H9 (cell line): ENCODE measurements at regions not wholly inside any gene's neighbourhood (a gene's known extent, or its start where the extent isn't known, plus 50 kb on each side); places are given as distances from the start of the nearest gene placed in this dataset.

Experiments
- DNase-seq: peaks from one replicate; pipeline ENCODE4 v3.0.0-alpha.2; 2017
- H2AFZ ChIP-seq: one replicate; pipeline ENCODE4 v1.6.1; 2013; ENCODE audit warnings: mild to moderate bottlenecking, low read length, control low read depth, moderate library complexity
- H2AK5ac ChIP-seq: 2 replicates; pipeline ENCODE4 v1.6.1; 2013; ENCODE audit warnings: low read length, control low read depth, mixed read lengths; ENCODE audit not compliant: insufficient read length
- H2BK120ac ChIP-seq: one replicate; pipeline ENCODE4 v1.6.1; 2013; ENCODE audit warnings: low read depth, mild to moderate bottlenecking, low read length, control low read depth, inconsistent platforms; ENCODE audit not compliant: poor library complexity, severe bottlenecking
- H2BK12ac ChIP-seq: 2 replicates; pipeline ENCODE4 v1.6.1; 2013; ENCODE audit warnings: low read length, control low read depth, mixed read lengths, low read depth; ENCODE audit not compliant: insufficient read length
- H2BK15ac ChIP-seq: 2 replicates; pipeline ENCODE4 v1.6.1; 2013; ENCODE audit warnings: low read depth, low read length, control low read depth
- H2BK20ac ChIP-seq: one replicate; pipeline ENCODE4 v1.6.1; 2013; ENCODE audit warnings: low read depth, mild to moderate bottlenecking, low read length, control low read depth, inconsistent platforms; ENCODE audit not compliant: poor library complexity, severe bottlenecking
- H2BK5ac ChIP-seq: 2 replicates; pipeline ENCODE4 v1.6.1; 2013; ENCODE audit warnings: low read length, control low read depth, mixed read lengths; ENCODE audit not compliant: insufficient read length
- H3K14ac ChIP-seq: 2 replicates; pipeline ENCODE4 v1.6.1; 2013; ENCODE audit warnings: low read length, control low read depth; ENCODE audit not compliant: insufficient read depth
- H3K18ac ChIP-seq: 2 replicates; pipeline ENCODE4 v1.6.1; 2013; ENCODE audit warnings: low read depth, mild to moderate bottlenecking, mixed read lengths, low read length, control low read depth; ENCODE audit not compliant: insufficient read length
- H3K23ac ChIP-seq: 2 replicates; pipeline ENCODE4 v1.6.1; 2013; ENCODE audit warnings: low read length, control low read depth, mixed read lengths, low read depth; ENCODE audit not compliant: insufficient read length
- H3K23me2 ChIP-seq: 2 replicates; pipeline ENCODE4 v1.6.1; 2013; ENCODE audit warnings: low read depth, mild to moderate bottlenecking, mixed read lengths, low read length, control low read depth; ENCODE audit not compliant: insufficient read length, poor library complexity, severe bottlenecking
- H3K27ac ChIP-seq: 2 replicates; pipeline ENCODE4 v1.5.1; 2013; ENCODE audit warnings: low read length, control low read depth, mixed read lengths, low read depth; ENCODE audit not compliant: insufficient read length
- H3K27me3 ChIP-seq: 2 replicates; pipeline ENCODE4 v1.6.1; 2013; ENCODE audit warnings: low read length, control low read depth, inconsistent platforms; ENCODE audit not compliant: insufficient read depth
- H3K4ac ChIP-seq: 2 replicates; pipeline ENCODE4 v1.6.1; 2013; ENCODE audit warnings: low read depth, mild to moderate bottlenecking, control low read depth, inconsistent platforms, low read length, moderate library complexity
- H3K4me1 ChIP-seq: 2 replicates; pipeline ENCODE4 v1.6.1; 2013; ENCODE audit warnings: low read length, control low read depth, inconsistent platforms; ENCODE audit not compliant: insufficient read depth
- H3K4me2 ChIP-seq: 2 replicates; pipeline ENCODE4 v1.6.1; 2013; ENCODE audit warnings: low read length, control low read depth, mixed read lengths; ENCODE audit not compliant: insufficient read length, insufficient read depth
- H3K56ac ChIP-seq: 2 replicates; pipeline ENCODE4 v1.6.1; 2013; ENCODE audit warnings: low read depth, mild to moderate bottlenecking, mixed read lengths, low read length, control low read depth; ENCODE audit not compliant: insufficient read length
- H3K79me1 ChIP-seq: 2 replicates; pipeline ENCODE4 v1.6.1; 2013; ENCODE audit warnings: low read depth, mild to moderate bottlenecking, moderate library complexity, low read length, control low read depth, inconsistent platforms; ENCODE audit not compliant: insufficient read depth, poor library complexity, severe bottlenecking
- H3K79me2 ChIP-seq: 2 replicates; pipeline ENCODE4 v1.6.1; 2013; ENCODE audit warnings: low read length, control low read depth, inconsistent platforms; ENCODE audit not compliant: insufficient read depth
- H3K9ac ChIP-seq: 2 replicates; pipeline ENCODE4 v1.6.1; 2013; ENCODE audit warnings: low read length, control low read depth, mixed read lengths; ENCODE audit not compliant: insufficient read length; ENCODE audit errors: extremely low read depth
- H3K9me3 ChIP-seq: one replicate; pipeline ENCODE4 v1.6.1; 2013; ENCODE audit warnings: low read depth, low read length, inconsistent platforms; ENCODE audit not compliant: control insufficient read depth
- H3T11ph ChIP-seq: one replicate; pipeline ENCODE4 v1.6.1; 2013; ENCODE audit warnings: mild to moderate bottlenecking, low read length, control low read depth, inconsistent platforms
- H4K20me1 ChIP-seq: one replicate; pipeline ENCODE4 v1.6.1; 2013; ENCODE audit not compliant: control insufficient read depth, insufficient read length, insufficient read depth
- H4K5ac ChIP-seq: 2 replicates; pipeline ENCODE4 v1.6.1; 2013; ENCODE audit warnings: low read depth, mild to moderate bottlenecking, mixed read lengths, low read length, control low read depth; ENCODE audit not compliant: insufficient read length
- H4K8ac ChIP-seq: replicated peaks from 2 replicates; pipeline ENCODE4 v1.6.1; 2013; ENCODE audit warnings: low read length, control low read depth, mixed read lengths, low read depth; ENCODE audit not compliant: insufficient read length
- H4K91ac ChIP-seq: 2 replicates; pipeline ENCODE4 v1.6.1; 2013; ENCODE audit warnings: low read depth, mild to moderate bottlenecking, moderate library complexity, mixed read lengths, low read length, control low read depth; ENCODE audit not compliant: insufficient read length
- H3K27ac Mint-ChIP-seq, 3 experiments: 2 replicates in 2 of 3; 3 replicates in 1 of 3; pipeline ENCODE4 v1.8.0; 2020 to 2021; ENCODE audit warnings: mixed read lengths in 3 of 3, mild to moderate bottlenecking in 1 of 3, moderate library complexity in 1 of 3
- H3K27me3 Mint-ChIP-seq: 2 replicates; pipeline ENCODE4 v1.8.0; 2021; ENCODE audit warnings: low read depth, mild to moderate bottlenecking, moderate library complexity, mixed read lengths
- H3K36me3 Mint-ChIP-seq, 3 experiments: 2 replicates in 2 of 3; 3 replicates in 1 of 3; pipeline ENCODE4 v1.8.0; 2020 to 2021; ENCODE audit warnings: low read depth in 3 of 3, mixed read lengths in 3 of 3; ENCODE audit not compliant: insufficient read depth in 1 of 3
- H3K4me1 Mint-ChIP-seq, 2 experiments: 2 replicates each; pipeline ENCODE4 v1.8.0; 2020; ENCODE audit warnings: mixed read lengths in 2 of 2
- H3K4me3 Mint-ChIP-seq, 2 experiments: 2 replicates in 1 of 2; 3 replicates in 1 of 2; pipeline ENCODE4 v1.8.0; 2020 to 2021; ENCODE audit warnings: mild to moderate bottlenecking in 2 of 2, mixed read lengths in 2 of 2, moderate library complexity in 1 of 2
- H3K9me3 Mint-ChIP-seq, 2 experiments: 2 replicates in 1 of 2; 3 replicates in 1 of 2; pipeline ENCODE4 v1.8.0; 2020; ENCODE audit warnings: mild to moderate bottlenecking in 2 of 2, mixed read lengths in 2 of 2, moderate library complexity in 1 of 2
- CTCF ChIP-seq: fragments of 200-600 bp; sonication (generic); conservative IDR thresholded peaks from 3 replicates; pipeline ENCODE4 v1.8.0; 2021; ENCODE audit warnings: antibody characterized with exemption, mild to moderate bottlenecking
- WGBS: extraction: QIAGEN DNeasy Blood & Tissue Kit; methylation state at CpG from one replicate; pipeline ENCODE4 v1.1.7; 2013; ENCODE audit warnings: missing lambda C conversion rate, low lambda C conversion rate, mixed read lengths; ENCODE audit not compliant: insufficient read length; ENCODE audit errors: extremely low coverage; 5-methylcytosine and 5-hydroxymethylcytosine counted together

- Histone ChIP-seq H3K4me2 (no peak overlapping the region), H2BK20ac (no peak overlapping the region), H4K8ac (no peak overlapping the region), H3K9me3 (no peaks in the 10 kb centered on the region), H3K14ac (no peak overlapping the region; the same call in 1 of the 2 replicates), H3K79me2 (no peaks in the 10 kb centered on the region), H3K23ac (no peak overlapping the region), H4K5ac (no peak overlapping the region), H3K27ac (no peak overlapping the region), H3K18ac (no peak overlapping the region), H2BK120ac (no peak overlapping the region), H3K56ac (no peak overlapping the region), H3K9ac (no peak overlapping the region), H4K91ac (no peak overlapping the region), H4K20me1 (no peaks in the 10 kb centered on the region), H3K4ac (no peak overlapping the region), H2BK12ac (no peak overlapping the region), H2AK5ac (no peak overlapping the region), H3K79me1 (no peaks in the 10 kb centered on the region), H2BK5ac (no peak overlapping the region), H2BK15ac (no peak overlapping the region), H3K27me3 (no peaks in the 10 kb centered on the region), H3T11ph (no peak overlapping the region), H3K4me1 (no peaks in the 10 kb centered on the region), H3K23me2 (no peaks in the 10 kb centered on the region), H2AFZ (no peak overlapping the region)
- H3K27me3 Mint-ChIP-seq, result peaks cover 3% of the 10 kb centered on the region
- H3K4me1 Mint-ChIP-seq, result peaks cover 19 to 20% of the 10 kb centered on the region in 2 experiments
- DNase-seq, result no peak
- peaks cover 9 to 12% of the 10 kb centered on the region in 2 experiments for H3K9me3 Mint-ChIP-seq
- H3K4me3 Mint-ChIP-seq, result no peak overlapping the region
- no peak for TF ChIP-seq CTCF
- H3K36me3 Mint-ChIP-seq, result peaks cover 0 to 8% (median 0%) of the 10 kb centered on the region in 3 experiments; a peak in 2 of 7 replicates
- no CpG with 5 or more reads among the region's 3 CpGs for WGBS
- H3K27ac Mint-ChIP-seq, result no peak overlapping the region
Observed at GRCh38 chr10:43955978-43956377, 307.3 kb upstream of the ZNF32 start.
